ENCODE measurements at regions not wholly inside any gene's neighbourhood (a gene's known extent, or its start where the extent isn't known, plus 50 kb on each side); places are given as distances from the start of the nearest gene placed in this dataset.
A peak's percentile ranks its signal among the peaks of the same experiment; 100 is the strongest.
"Not testable (repeated sequence)": the region's sequence is repeated elsewhere in the genome, so short reads cannot be mapped to it uniquely, and the experiment has no call there.

DNA sequence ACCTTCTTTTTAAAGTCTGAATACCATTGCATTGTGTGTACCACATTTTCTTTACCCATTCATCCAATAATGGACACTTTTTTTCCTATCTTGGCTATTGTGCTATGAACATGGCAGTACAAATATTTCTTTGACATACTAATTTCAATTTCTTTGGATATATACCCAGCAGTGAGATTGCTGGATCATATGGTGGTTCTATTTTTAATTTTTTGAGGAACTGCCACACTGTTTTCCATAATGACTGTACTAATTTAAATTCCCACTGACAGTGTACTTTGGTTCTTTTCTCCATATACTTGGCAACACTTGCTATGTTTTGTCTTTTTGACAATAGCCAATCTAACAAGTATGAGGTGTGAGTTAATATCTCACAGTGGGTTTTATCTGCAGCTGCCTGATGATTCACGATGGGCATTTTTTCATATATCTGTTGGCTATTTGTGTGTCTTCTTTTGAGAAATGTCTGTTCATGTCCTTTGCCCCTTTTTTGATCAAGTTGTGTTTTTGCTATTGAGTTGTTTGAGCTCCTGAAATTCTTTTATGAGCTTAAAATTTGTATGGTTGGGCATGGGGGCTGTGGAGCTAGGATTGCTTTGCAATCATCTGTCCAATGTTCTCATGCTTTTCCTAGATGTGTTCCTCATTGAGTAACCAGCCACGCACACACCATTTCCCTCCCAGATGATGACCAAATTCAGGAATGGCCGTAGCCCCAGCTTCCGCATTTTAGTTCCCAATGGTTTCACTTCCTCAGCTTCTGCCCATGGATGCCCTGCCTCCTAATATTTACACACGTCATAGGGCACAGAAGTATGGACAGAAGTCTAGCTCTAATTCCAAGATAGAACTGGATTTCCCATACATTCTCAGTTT lies 380.0 kb upstream of the SGCG start:
- in situ Hi-C loops (cut with HindIII; ENCODE audit: low pct_unique_long_range_greater_than_20kb, low sequenced_read_pairs): no loop called here
- DNase-seq (ENCODE audit: low read depth, low spot score): peak; percentile 56

DNA sequence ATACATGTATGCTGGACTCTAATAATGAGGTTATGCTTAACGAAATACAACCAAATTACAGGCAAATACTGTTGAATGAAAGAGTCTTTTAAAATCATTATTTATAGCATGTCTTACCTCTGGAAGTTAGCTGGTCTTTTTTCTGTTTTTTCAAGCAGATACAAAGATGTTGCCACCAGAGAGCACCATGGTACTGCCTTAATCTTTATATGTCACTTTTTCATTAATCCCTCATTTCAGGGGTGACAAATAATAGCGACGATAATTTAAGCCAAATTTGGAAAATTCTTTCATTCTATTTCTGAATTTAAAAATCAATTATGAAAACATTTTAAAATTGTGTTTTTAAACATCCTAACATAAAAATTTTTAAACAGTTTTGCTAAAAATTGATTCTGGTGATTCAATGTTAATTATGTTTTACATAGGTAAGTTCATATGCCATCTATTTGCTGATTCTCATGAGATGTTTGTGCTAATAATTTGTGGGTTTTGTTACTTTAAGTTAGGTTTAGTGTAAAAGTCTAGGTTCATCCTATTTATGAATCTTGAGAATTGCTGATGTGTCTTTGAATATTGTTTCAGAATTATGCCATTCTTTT lies 379.3 kb upstream of the SGCG start:
- DNase-seq (ENCODE audit: low read depth, low spot score): peak; percentile 57
- in situ Hi-C loops (cut with HindIII; ENCODE audit: low pct_unique_long_range_greater_than_20kb, low sequenced_read_pairs): no loop called here

- in situ Hi-C loops (cut with HindIII; ENCODE audit: low pct_unique_long_range_greater_than_20kb, low sequenced_read_pairs): no loop called here
- no peak for DNase-seq (ENCODE audit: low read depth, low spot score)
Observed at GRCh38 chr13:22812793-22813192, 368.0 kb upstream of the SGCG start.

- in situ Hi-C loops (cut with HindIII; ENCODE audit: low pct_unique_long_range_greater_than_20kb, low sequenced_read_pairs); DNase-seq (ENCODE audit: low read depth, low spot score): not testable (repeated sequence)
Observed at GRCh38 chr13:22813531-22814377, 367.0 kb upstream of the SGCG start.

GRCh38 chr13:22814433-22814832 lies 366.3 kb upstream of the SGCG start:
- DNase-seq (ENCODE audit: low read depth, low spot score); in situ Hi-C loops (cut with HindIII; ENCODE audit: low pct_unique_long_range_greater_than_20kb, low sequenced_read_pairs): not testable (repeated sequence)

GRCh38 chr13:22821589-22821988 lies 359.2 kb upstream of the SGCG start:
- in situ Hi-C loops (cut with HindIII; ENCODE audit: low pct_unique_long_range_greater_than_20kb, low sequenced_read_pairs): no loop called here
- no peak for DNase-seq (ENCODE audit: low read depth, low spot score)

GRCh38 chr13:22825186-22825585 lies 355.6 kb upstream of the SGCG start:
- DNase-seq (ENCODE audit: low read depth, low spot score): no peak
- in situ Hi-C loops (cut with HindIII; ENCODE audit: low pct_unique_long_range_greater_than_20kb, low sequenced_read_pairs): no loop called here

- in situ Hi-C loops (cut with HindIII; ENCODE audit: low pct_unique_long_range_greater_than_20kb, low sequenced_read_pairs): no loop called here
- DNase-seq (ENCODE audit: low read depth, low spot score): no peak
Observed at GRCh38 chr13:22828081-22828480, 352.7 kb upstream of the SGCG start.

DNA sequence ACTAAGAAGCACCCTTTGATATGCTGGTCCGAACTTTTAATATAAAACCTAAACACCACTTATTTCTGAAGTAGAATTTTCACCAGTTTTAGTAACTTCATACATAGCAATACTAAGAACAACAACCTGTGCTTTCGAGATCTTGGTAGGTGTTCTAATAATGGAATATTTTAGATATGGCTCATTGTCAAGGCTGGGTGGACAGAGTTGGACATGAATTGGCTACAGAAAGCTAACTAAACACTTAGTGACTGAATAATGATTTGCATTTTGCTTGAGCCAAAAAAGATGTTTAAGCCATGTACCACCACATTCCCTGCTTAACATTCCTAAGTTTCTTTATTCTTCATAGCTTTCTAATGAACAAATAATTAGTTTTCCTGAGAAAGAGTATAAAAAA lies 344.3 kb upstream of the SGCG start:
- DNase-seq (ENCODE audit: low read depth, low spot score): no peak
- in situ Hi-C loops (cut with HindIII; ENCODE audit: low pct_unique_long_range_greater_than_20kb, low sequenced_read_pairs): no loop called here

- in situ Hi-C loops (cut with HindIII; ENCODE audit: low pct_unique_long_range_greater_than_20kb, low sequenced_read_pairs): no loop called here
- DNase-seq (ENCODE audit: low read depth, low spot score): no peak
Observed at GRCh38 chr13:22837980-22838647, 342.7 kb upstream of the SGCG start.

- in situ Hi-C loops (cut with HindIII; ENCODE audit: low pct_unique_long_range_greater_than_20kb, low sequenced_read_pairs): no loop called here
- DNase-seq (ENCODE audit: low read depth, low spot score): no peak
Observed at GRCh38 chr13:22839603-22840530, 340.9 kb upstream of the SGCG start.

- DNase-seq (ENCODE audit: low read depth, low spot score): no peak
- in situ Hi-C loops (cut with HindIII; ENCODE audit: low pct_unique_long_range_greater_than_20kb, low sequenced_read_pairs): no loop called here
Observed at GRCh38 chr13:22846551-22846950, 334.2 kb upstream of the SGCG start.

- in situ Hi-C loops (cut with HindIII; ENCODE audit: low pct_unique_long_range_greater_than_20kb, low sequenced_read_pairs): no loop called here
- no peak for DNase-seq (ENCODE audit: low read depth, low spot score)
Observed at GRCh38 chr13:22848539-22849052, 332.2 kb upstream of the SGCG start.

DNA sequence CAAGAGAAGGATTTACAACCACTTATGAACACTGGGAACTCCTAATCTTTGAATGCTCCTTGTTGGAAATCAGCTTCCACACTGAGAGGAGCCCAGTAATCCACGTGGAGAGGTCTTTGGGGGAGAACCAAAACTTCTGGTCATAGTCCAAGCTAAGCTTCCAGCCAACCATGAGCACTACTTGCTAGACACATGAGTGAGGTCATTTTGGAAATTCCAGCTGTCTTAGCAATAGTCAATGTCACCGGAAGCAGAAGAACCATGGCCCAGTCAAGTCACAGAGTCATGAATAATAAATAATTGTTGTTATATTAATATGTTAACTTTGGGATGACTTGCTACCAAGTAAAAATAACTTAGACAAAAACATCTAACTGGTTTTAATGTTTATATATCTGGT lies 324.9 kb upstream of the SGCG start:
- DNase-seq (ENCODE audit: low read depth, low spot score): no peak
- in situ Hi-C loops (cut with HindIII; ENCODE audit: low pct_unique_long_range_greater_than_20kb, low sequenced_read_pairs): no loop called here

- DNase-seq (ENCODE audit: low read depth, low spot score); in situ Hi-C loops (cut with HindIII; ENCODE audit: low pct_unique_long_range_greater_than_20kb, low sequenced_read_pairs): not testable (repeated sequence)
Observed at GRCh38 chr13:22858980-22859379, 321.8 kb upstream of the SGCG start.

- in situ Hi-C loops (cut with HindIII; ENCODE audit: low pct_unique_long_range_greater_than_20kb, low sequenced_read_pairs): not testable (repeated sequence)
Observed at GRCh38 chr13:22859411-22859810, 321.4 kb upstream of the SGCG start.

More at GRCh38 chr13:22859411-22859810, 321.4 kb upstream of the SGCG start:
- DNase-seq (ENCODE audit: low read depth, low spot score): not testable (repeated sequence)
